H9 (cell line): ENCODE measurements at regions not wholly inside any gene's neighbourhood (a gene's known extent, or its start where the extent isn't known, plus 50 kb on each side); places are given as distances from the start of the nearest gene placed in this dataset.

Source experiments
- DNase-seq: peaks from one replicate; pipeline ENCODE4 v3.0.0-alpha.2; 2017
- H2AFZ ChIP-seq: one replicate; pipeline ENCODE4 v1.6.1; 2013; ENCODE audit warnings: mild to moderate bottlenecking, low read length, control low read depth, moderate library complexity
- H2AK5ac ChIP-seq: 2 replicates; pipeline ENCODE4 v1.6.1; 2013; ENCODE audit warnings: low read length, control low read depth, mixed read lengths; ENCODE audit not compliant: insufficient read length
- H2BK120ac ChIP-seq: one replicate; pipeline ENCODE4 v1.6.1; 2013; ENCODE audit warnings: low read depth, mild to moderate bottlenecking, low read length, control low read depth, inconsistent platforms; ENCODE audit not compliant: poor library complexity, severe bottlenecking
- H2BK12ac ChIP-seq: 2 replicates; pipeline ENCODE4 v1.6.1; 2013; ENCODE audit warnings: low read length, control low read depth, mixed read lengths, low read depth; ENCODE audit not compliant: insufficient read length
- H2BK15ac ChIP-seq: 2 replicates; pipeline ENCODE4 v1.6.1; 2013; ENCODE audit warnings: low read depth, low read length, control low read depth
- H2BK20ac ChIP-seq: one replicate; pipeline ENCODE4 v1.6.1; 2013; ENCODE audit warnings: low read depth, mild to moderate bottlenecking, low read length, control low read depth, inconsistent platforms; ENCODE audit not compliant: poor library complexity, severe bottlenecking
- H2BK5ac ChIP-seq: 2 replicates; pipeline ENCODE4 v1.6.1; 2013; ENCODE audit warnings: low read length, control low read depth, mixed read lengths; ENCODE audit not compliant: insufficient read length
- H3K14ac ChIP-seq: 2 replicates; pipeline ENCODE4 v1.6.1; 2013; ENCODE audit warnings: low read length, control low read depth; ENCODE audit not compliant: insufficient read depth
- H3K18ac ChIP-seq: 2 replicates; pipeline ENCODE4 v1.6.1; 2013; ENCODE audit warnings: low read depth, mild to moderate bottlenecking, mixed read lengths, low read length, control low read depth; ENCODE audit not compliant: insufficient read length
- H3K23ac ChIP-seq: 2 replicates; pipeline ENCODE4 v1.6.1; 2013; ENCODE audit warnings: low read length, control low read depth, mixed read lengths, low read depth; ENCODE audit not compliant: insufficient read length
- H3K23me2 ChIP-seq: 2 replicates; pipeline ENCODE4 v1.6.1; 2013; ENCODE audit warnings: low read depth, mild to moderate bottlenecking, mixed read lengths, low read length, control low read depth; ENCODE audit not compliant: insufficient read length, poor library complexity, severe bottlenecking
- H3K27ac ChIP-seq: 2 replicates; pipeline ENCODE4 v1.5.1; 2013; ENCODE audit warnings: low read length, control low read depth, mixed read lengths, low read depth; ENCODE audit not compliant: insufficient read length
- H3K27me3 ChIP-seq: 2 replicates; pipeline ENCODE4 v1.6.1; 2013; ENCODE audit warnings: low read length, control low read depth, inconsistent platforms; ENCODE audit not compliant: insufficient read depth
- H3K4ac ChIP-seq: 2 replicates; pipeline ENCODE4 v1.6.1; 2013; ENCODE audit warnings: low read depth, mild to moderate bottlenecking, control low read depth, inconsistent platforms, low read length, moderate library complexity
- H3K4me1 ChIP-seq: 2 replicates; pipeline ENCODE4 v1.6.1; 2013; ENCODE audit warnings: low read length, control low read depth, inconsistent platforms; ENCODE audit not compliant: insufficient read depth
- H3K4me2 ChIP-seq: 2 replicates; pipeline ENCODE4 v1.6.1; 2013; ENCODE audit warnings: low read length, control low read depth, mixed read lengths; ENCODE audit not compliant: insufficient read length, insufficient read depth
- H3K56ac ChIP-seq: 2 replicates; pipeline ENCODE4 v1.6.1; 2013; ENCODE audit warnings: low read depth, mild to moderate bottlenecking, mixed read lengths, low read length, control low read depth; ENCODE audit not compliant: insufficient read length
- H3K79me1 ChIP-seq: 2 replicates; pipeline ENCODE4 v1.6.1; 2013; ENCODE audit warnings: low read depth, mild to moderate bottlenecking, moderate library complexity, low read length, control low read depth, inconsistent platforms; ENCODE audit not compliant: insufficient read depth, poor library complexity, severe bottlenecking
- H3K79me2 ChIP-seq: 2 replicates; pipeline ENCODE4 v1.6.1; 2013; ENCODE audit warnings: low read length, control low read depth, inconsistent platforms; ENCODE audit not compliant: insufficient read depth
- H3K9ac ChIP-seq: 2 replicates; pipeline ENCODE4 v1.6.1; 2013; ENCODE audit warnings: low read length, control low read depth, mixed read lengths; ENCODE audit not compliant: insufficient read length; ENCODE audit errors: extremely low read depth
- H3K9me3 ChIP-seq: one replicate; pipeline ENCODE4 v1.6.1; 2013; ENCODE audit warnings: low read depth, low read length, inconsistent platforms; ENCODE audit not compliant: control insufficient read depth
- H3T11ph ChIP-seq: one replicate; pipeline ENCODE4 v1.6.1; 2013; ENCODE audit warnings: mild to moderate bottlenecking, low read length, control low read depth, inconsistent platforms
- H4K20me1 ChIP-seq: one replicate; pipeline ENCODE4 v1.6.1; 2013; ENCODE audit not compliant: control insufficient read depth, insufficient read length, insufficient read depth
- H4K5ac ChIP-seq: 2 replicates; pipeline ENCODE4 v1.6.1; 2013; ENCODE audit warnings: low read depth, mild to moderate bottlenecking, mixed read lengths, low read length, control low read depth; ENCODE audit not compliant: insufficient read length
- H4K8ac ChIP-seq: replicated peaks from 2 replicates; pipeline ENCODE4 v1.6.1; 2013; ENCODE audit warnings: low read length, control low read depth, mixed read lengths, low read depth; ENCODE audit not compliant: insufficient read length
- H4K91ac ChIP-seq: 2 replicates; pipeline ENCODE4 v1.6.1; 2013; ENCODE audit warnings: low read depth, mild to moderate bottlenecking, moderate library complexity, mixed read lengths, low read length, control low read depth; ENCODE audit not compliant: insufficient read length
- H3K27ac Mint-ChIP-seq, 3 experiments: 2 replicates in 2 of 3; 3 replicates in 1 of 3; pipeline ENCODE4 v1.8.0; 2020 to 2021; ENCODE audit warnings: mixed read lengths in 3 of 3, mild to moderate bottlenecking in 1 of 3, moderate library complexity in 1 of 3
- H3K27me3 Mint-ChIP-seq: 2 replicates; pipeline ENCODE4 v1.8.0; 2021; ENCODE audit warnings: low read depth, mild to moderate bottlenecking, moderate library complexity, mixed read lengths
- H3K36me3 Mint-ChIP-seq, 3 experiments: 2 replicates in 2 of 3; 3 replicates in 1 of 3; pipeline ENCODE4 v1.8.0; 2020 to 2021; ENCODE audit warnings: low read depth in 3 of 3, mixed read lengths in 3 of 3; ENCODE audit not compliant: insufficient read depth in 1 of 3
- H3K4me1 Mint-ChIP-seq, 2 experiments: 2 replicates each; pipeline ENCODE4 v1.8.0; 2020; ENCODE audit warnings: mixed read lengths in 2 of 2
- H3K4me3 Mint-ChIP-seq, 2 experiments: 2 replicates in 1 of 2; 3 replicates in 1 of 2; pipeline ENCODE4 v1.8.0; 2020 to 2021; ENCODE audit warnings: mild to moderate bottlenecking in 2 of 2, mixed read lengths in 2 of 2, moderate library complexity in 1 of 2
- H3K9me3 Mint-ChIP-seq, 2 experiments: 2 replicates in 1 of 2; 3 replicates in 1 of 2; pipeline ENCODE4 v1.8.0; 2020; ENCODE audit warnings: mild to moderate bottlenecking in 2 of 2, mixed read lengths in 2 of 2, moderate library complexity in 1 of 2
- CTCF ChIP-seq: fragments of 200-600 bp; sonication (generic); conservative IDR thresholded peaks from 3 replicates; pipeline ENCODE4 v1.8.0; 2021; ENCODE audit warnings: antibody characterized with exemption, mild to moderate bottlenecking
- WGBS: extraction: QIAGEN DNeasy Blood & Tissue Kit; methylation state at CpG from one replicate; pipeline ENCODE4 v1.1.7; 2013; ENCODE audit warnings: missing lambda C conversion rate, low lambda C conversion rate, mixed read lengths; ENCODE audit not compliant: insufficient read length; ENCODE audit errors: extremely low coverage; 5-methylcytosine and 5-hydroxymethylcytosine counted together

- no peak for DNase-seq
These were observed 394.1 kb upstream of the ATP5MC3 start for GRCh38 chr2:175575346-175576258.

More at GRCh38 chr2:175575346-175576258, 394.1 kb upstream of the ATP5MC3 start:
- H3K27me3 ChIP-seq = no peaks in the 10 kb centered on the region
- no peak overlapping the region for H4K5ac ChIP-seq
- no peak overlapping the region for H3K4ac ChIP-seq
- H3K14ac ChIP-seq = no peak overlapping the region
- no peak overlapping the region for H2AFZ ChIP-seq
- no peak overlapping the region for H2BK20ac ChIP-seq
- no peak for TF ChIP-seq CTCF
- H3K27ac Mint-ChIP-seq = no peak overlapping the region
- no peaks in the 10 kb centered on the region for H3K9me3 ChIP-seq
- H3K27me3 Mint-ChIP-seq = no peaks in the 10 kb centered on the region; the same call in 1 of the 2 replicates
- H2BK120ac ChIP-seq = no peak overlapping the region
- H2AK5ac ChIP-seq = no peak overlapping the region
- peaks cover 17 to 19% of the 10 kb centered on the region in 2 experiments for H3K4me1 Mint-ChIP-seq
- H2BK5ac ChIP-seq = no peak overlapping the region
- no peaks in the 10 kb centered on the region for H3K4me1 ChIP-seq
- no peak overlapping the region for H3K27ac ChIP-seq
- H3K4me2 ChIP-seq = no peak overlapping the region
- H4K20me1 ChIP-seq = no peaks in the 10 kb centered on the region
- no peaks in the 10 kb centered on the region for H3K36me3 Mint-ChIP-seq
- no peak overlapping the region for H3K18ac ChIP-seq
- no peak overlapping the region for H2BK15ac ChIP-seq
- H3K23ac ChIP-seq = no peak overlapping the region
- H3T11ph ChIP-seq = no peak overlapping the region
- no peak overlapping the region for H3K56ac ChIP-seq
- no peak overlapping the region for H4K8ac ChIP-seq
- H3K79me2 ChIP-seq = no peaks in the 10 kb centered on the region
- no peak overlapping the region for H2BK12ac ChIP-seq
- no peaks in the 10 kb centered on the region for H3K23me2 ChIP-seq
- H3K9ac ChIP-seq = no peak overlapping the region
- H3K79me1 ChIP-seq = no peaks in the 10 kb centered on the region
- no peak overlapping the region for H3K4me3 Mint-ChIP-seq
- H4K91ac ChIP-seq = no peak overlapping the region
- 100% methylated on average over 1 of the region's 12 CpGs for WGBS
- no peaks in the 10 kb centered on the region for H3K9me3 Mint-ChIP-seq
